Keratinocyte (primary cell): ENCODE measurements at regions not wholly inside any gene's neighbourhood (a gene's known extent, or its start where the extent isn't known, plus 50 kb on each side); places are given as distances from the start of the nearest gene placed in this dataset.

Source experiments
- DNase-seq: peaks from one replicate; pipeline ENCODE4 v3.0.0-alpha.2; 2011; ENCODE audit warnings: low read depth, missing footprints, low spot score
- FAIRE-seq: peaks from 2 replicates; lab custom pipeline; 2011; peaks lifted over from hg19 to GRCh38; lab: Jason Lieb, UNC
- H2AFZ ChIP-seq: 2 replicates; pipeline ENCODE4 v1.6.0; 2012; ENCODE audit warnings: low read length, control low read depth, inconsistent platforms; ENCODE audit not compliant: control insufficient read depth
- H3K27ac ChIP-seq: 2 replicates; pipeline ENCODE4 v1.5.1; 2011; ENCODE audit warnings: low read length; ENCODE audit not compliant: control insufficient read depth, insufficient read depth
- H3K27me3 ChIP-seq: 3 replicates; pipeline ENCODE4 v1.6.0; 2011; ENCODE audit warnings: low read length; ENCODE audit not compliant: control insufficient read depth, insufficient read depth; ENCODE audit errors: extremely low read depth
- H3K36me3 ChIP-seq, 2 experiments: 2 replicates in 1 of 2; 3 replicates in 1 of 2; pipeline ENCODE4 v1.5.1; 2011; ENCODE audit warnings: low read length in 2 of 2, mild to moderate bottlenecking in 1 of 2; ENCODE audit not compliant: control insufficient read depth in 2 of 2, insufficient read depth in 2 of 2; ENCODE audit errors: extremely low read depth in 1 of 2
- H3K4me1 ChIP-seq: 3 replicates; pipeline ENCODE4 v1.5.1; 2011; ENCODE audit warnings: low read length; ENCODE audit not compliant: control insufficient read depth, insufficient read depth; ENCODE audit errors: extremely low read depth
- H3K4me2 ChIP-seq: 3 replicates; pipeline ENCODE4 v1.6.0; 2011; ENCODE audit warnings: low read depth, low read length; ENCODE audit not compliant: control insufficient read depth, insufficient read depth; ENCODE audit errors: extremely low read depth
- H3K4me3 ChIP-seq, 3 experiments: fragments of 200-600 bp in 1 of 3; sonication (generic) in 1 of 3; 2 replicates in 2 of 3; 3 replicates in 1 of 3; pipeline ENCODE4 v1.5.1; 2011 to 2016; ENCODE audit warnings: low read length in 3 of 3, mild to moderate bottlenecking in 3 of 3, control low read depth in 2 of 3, inconsistent platforms in 1 of 3, low read depth in 1 of 3, mixed read lengths in 1 of 3, mixed run types in 1 of 3, moderate library complexity in 1 of 3; ENCODE audit not compliant: control insufficient read depth in 2 of 3, insufficient read depth in 2 of 3; ENCODE audit errors: extremely low read depth in 1 of 3
- H3K79me2 ChIP-seq: 2 replicates; pipeline ENCODE4 v1.6.0; 2012; ENCODE audit warnings: low read length; ENCODE audit not compliant: control insufficient read depth, insufficient read depth
- H3K9ac ChIP-seq: 3 replicates; pipeline ENCODE4 v1.6.0; 2011; ENCODE audit warnings: low read length; ENCODE audit not compliant: control insufficient read depth, insufficient read depth; ENCODE audit errors: extremely low read depth
- H3K9me1 ChIP-seq: 3 replicates; pipeline ENCODE4 v1.6.0; 2011; ENCODE audit warnings: low read length; ENCODE audit not compliant: control insufficient read depth, insufficient read depth; ENCODE audit errors: extremely low read depth
- H3K9me3 ChIP-seq: 2 replicates; pipeline ENCODE4 v1.5.1; 2012; ENCODE audit warnings: low read depth, low read length; ENCODE audit not compliant: control insufficient read depth
- H4K20me1 ChIP-seq: 3 replicates; pipeline ENCODE4 v1.6.0; 2011; ENCODE audit warnings: low read length; ENCODE audit not compliant: control insufficient read depth, insufficient read depth; ENCODE audit errors: extremely low read depth
- CTCF ChIP-seq, 3 experiments: IDR thresholded peaks in 1 of 3; conservative IDR thresholded peaks in 1 of 3; optimal IDR thresholded peaks in 1 of 3; 2 replicates in 2 of 3; 3 replicates in 1 of 3; pipeline versions ENCODE3 to v1.5.1; 2011; ENCODE audit warnings: low read length in 3 of 3, mild to moderate bottlenecking in 3 of 3, moderate library complexity in 2 of 3, control low read depth in 1 of 3, inconsistent platforms in 1 of 3; ENCODE audit not compliant: insufficient read depth in 2 of 3; ENCODE audit errors: extremely low read depth in 1 of 3
- EZH2 ChIP-seq: IDR thresholded peaks from one replicate; pipeline ENCODE4 v1.6.1; 2012; ENCODE audit warnings: inconsistent platforms, mild to moderate bottlenecking, low read length, moderate library complexity
- dilution Hi-C: fragments of 300-500 bp; cut with MboI; formaldehyde crosslinking; loops from one replicate; pipeline ENCODE4 v1.7.0; 2020; ENCODE audit warnings: low sequenced_read_pairs; ENCODE audit not compliant: extremely low pct_ligation_motif_present

GRCh38 chr7:35416568-35416967, 162.7 kb upstream of the TBX20 start:
- dilution Hi-C loops: no loop called here
- FAIRE-seq (no peak), DNase-seq (no peak)
- H3K9me1 ChIP-seq: no peaks in the 10 kb centered on the region
- no peak overlapping the region for H3K27ac ChIP-seq
- no peak overlapping the region for H3K4me2 ChIP-seq
- H3K9ac ChIP-seq: no peak overlapping the region
- H3K36me3 ChIP-seq: no peaks in the 10 kb centered on the region
- no peak for TF ChIP-seq CTCF (optimal IDR thresholded peaks at IDR 0.05 in 1 of 3, IDR thresholded peaks at IDR 0.05 in 1 of 3, conservative IDR thresholded peaks at IDR 0.05 in 1 of 3; ENCODE audit: extremely low read depth in 1 of 3, insufficient read depth in 2 of 3, low read length in 3 of 3)
- TF ChIP-seq EZH2: no peak
- no peaks in the 10 kb centered on the region for H4K20me1 ChIP-seq
- H3K9me3 ChIP-seq: no peaks in the 10 kb centered on the region
- no peak overlapping the region for H2AFZ ChIP-seq
- no peak overlapping the region for H3K4me3 ChIP-seq
- H3K27me3 ChIP-seq: peaks cover 3% of the 10 kb centered on the region
- H3K79me2 ChIP-seq: no peaks in the 10 kb centered on the region
- no peaks in the 10 kb centered on the region for H3K4me1 ChIP-seq

- no peak overlapping the region for H3K4me3 ChIP-seq
- no peak overlapping the region for H3K4me2 ChIP-seq
- no peaks in the 10 kb centered on the region for H3K9me1 ChIP-seq
- H3K27ac ChIP-seq: no peak overlapping the region
- no peak overlapping the region for H3K9ac ChIP-seq
- H3K4me1 ChIP-seq: no peaks in the 10 kb centered on the region
- H3K27me3 ChIP-seq: peaks cover 3% of the 10 kb centered on the region
- no peaks in the 10 kb centered on the region for H3K9me3 ChIP-seq
- H3K79me2 ChIP-seq: no peaks in the 10 kb centered on the region
- FAIRE-seq (no peak), DNase-seq (no peak)
- H4K20me1 ChIP-seq: no peaks in the 10 kb centered on the region
- dilution Hi-C loops: no loop called here
- H2AFZ ChIP-seq: no peak overlapping the region
- TF ChIP-seq EZH2: no peak
- TF ChIP-seq CTCF (optimal IDR thresholded peaks at IDR 0.05 in 1 of 3, IDR thresholded peaks at IDR 0.05 in 1 of 3, conservative IDR thresholded peaks at IDR 0.05 in 1 of 3; ENCODE audit: extremely low read depth in 1 of 3, insufficient read depth in 2 of 3, low read length in 3 of 3): no peak
- H3K36me3 ChIP-seq: no peaks in the 10 kb centered on the region
These were observed 161.5 kb upstream of the TBX20 start for GRCh38 chr7:35415411-35415822.
